Endodermal cell (in vitro differentiated cells): ENCODE measurements at regions not wholly inside any gene's neighbourhood (a gene's known extent, or its start where the extent isn't known, plus 50 kb on each side); places are given as distances from the start of the nearest gene placed in this dataset.
A peak's percentile ranks its signal among the peaks of the same experiment; 100 is the strongest.

Experiments
- DNase-seq: peaks from one replicate; pipeline ENCODE4 v3.0.0-alpha.2; 2017
- H3K27ac ChIP-seq: 2 replicates; pipeline ENCODE4 v1.5.1; 2013; ENCODE audit warnings: mild to moderate bottlenecking, low read depth, low read length, moderate library complexity
- H3K27me3 ChIP-seq: 2 replicates; pipeline ENCODE4 v1.6.1; 2013; ENCODE audit warnings: mild to moderate bottlenecking, low read length, moderate library complexity; ENCODE audit not compliant: insufficient read depth, control insufficient read depth, poor library complexity, severe bottlenecking
- H3K36me3 ChIP-seq: 2 replicates; pipeline ENCODE4 v1.7.0; 2013; ENCODE audit warnings: mild to moderate bottlenecking, low read length, moderate library complexity; ENCODE audit not compliant: control insufficient read depth, insufficient read depth
- H3K4me1 ChIP-seq: one replicate; pipeline ENCODE4 v1.7.0; 2013; ENCODE audit warnings: low read length; ENCODE audit not compliant: control insufficient read depth, insufficient read depth
- H3K4me3 ChIP-seq: 2 replicates; pipeline ENCODE4 v1.5.1; 2013; ENCODE audit warnings: mild to moderate bottlenecking, low read length, moderate library complexity
- H3K9ac ChIP-seq: 2 replicates; pipeline ENCODE4 v1.6.1; 2013; ENCODE audit warnings: mild to moderate bottlenecking, low read length, moderate library complexity; ENCODE audit not compliant: poor library complexity, severe bottlenecking; ENCODE audit errors: extremely low read depth
- H3K9me3 ChIP-seq: 2 replicates; pipeline ENCODE4 v1.6.1; 2013; ENCODE audit warnings: mild to moderate bottlenecking, low read length, moderate library complexity; ENCODE audit not compliant: control insufficient read depth
- H3K27ac Mint-ChIP-seq: 2 replicates; pipeline ENCODE4 v1.8.0; 2020; ENCODE audit warnings: mixed read lengths
- H3K27me3 Mint-ChIP-seq: 2 replicates; pipeline ENCODE4 v1.8.0; 2021; ENCODE audit warnings: mild to moderate bottlenecking, mixed read lengths; ENCODE audit not compliant: insufficient read depth
- H3K36me3 Mint-ChIP-seq: 2 replicates; pipeline ENCODE4 v1.8.0; 2020; ENCODE audit warnings: low read depth, mixed read lengths
- H3K4me1 Mint-ChIP-seq: 2 replicates; pipeline ENCODE4 v1.8.0; 2020; ENCODE audit warnings: mixed read lengths
- H3K4me3 Mint-ChIP-seq: 2 replicates; pipeline ENCODE4 v1.8.0; 2020; ENCODE audit warnings: mild to moderate bottlenecking, moderate library complexity, mixed read lengths
- H3K9me3 Mint-ChIP-seq: 2 replicates; pipeline ENCODE4 v1.8.0; 2020; ENCODE audit warnings: mild to moderate bottlenecking, mixed read lengths
- CTCF ChIP-seq: fragments of 200-600 bp; sonication (generic); conservative IDR thresholded peaks from 2 replicates; pipeline ENCODE4 v1.5.0; 2021; ENCODE audit warnings: antibody characterized with exemption, mild to moderate bottlenecking
- WGBS, 2 experiments: methylation state at CpG; one replicate each; pipeline versions ENCODE4 v1.1.5 to v1.1.7; 2013; ENCODE audit warnings: missing lambda C conversion rate in 2 of 2, mixed read lengths in 1 of 2; ENCODE audit not compliant: insufficient coverage in 1 of 2, insufficient read length in 1 of 2; 5-methylcytosine and 5-hydroxymethylcytosine counted together

- no peak for TF ChIP-seq CTCF
- Histone ChIP-seq H3K27ac (no peak overlapping the region), H3K9me3 (no peaks in the 10 kb centered on the region), H3K36me3 (no peaks in the 10 kb centered on the region), H3K4me3 (no peak overlapping the region), H3K9ac (no peak overlapping the region), H3K27me3 (no peaks in the 10 kb centered on the region), H3K4me1 (no peaks in the 10 kb centered on the region)
- no peak overlapping the region for H3K4me3 Mint-ChIP-seq
- H3K4me1 Mint-ChIP-seq, result no peaks in the 10 kb centered on the region
- H3K27me3 Mint-ChIP-seq, result no peaks in the 10 kb centered on the region
- no peak for DNase-seq
- H3K9me3 Mint-ChIP-seq, result peaks cover 3% of the 10 kb centered on the region
- WGBS, 2 experiments, result 92 to 94% methylated on average over 5 to 7 of the region's 7 CpGs
- no peaks in the 10 kb centered on the region for H3K36me3 Mint-ChIP-seq
- no peak overlapping the region for H3K27ac Mint-ChIP-seq
These were observed 187.4 kb upstream of the MYOCD start for GRCh38 chr17:12478311-12478710.

- no peak for TF ChIP-seq CTCF
These were observed 180.3 kb upstream of the MYOCD start for GRCh38 chr17:12485361-12485906.

GRCh38 chr17:12489325-12489724 lies 176.4 kb upstream of the MYOCD start:
- no peak overlapping the region for H3K4me3 ChIP-seq
- no peaks in the 10 kb centered on the region for H3K27me3 ChIP-seq
- no peaks in the 10 kb centered on the region for H3K9me3 ChIP-seq
- Mint-ChIP-seq H3K9me3 (no peaks in the 10 kb centered on the region), H3K4me3 (no peak overlapping the region), H3K4me1 (peaks cover 3% of the 10 kb centered on the region), H3K27me3 (no peaks in the 10 kb centered on the region), H3K27ac (no peak overlapping the region), H3K36me3 (no peaks in the 10 kb centered on the region)
- 83 to 86% methylated on average over 2 to 3 of the region's 3 CpGs for WGBS, 2 experiments
- no peak for DNase-seq
- H3K9ac ChIP-seq, result no peak overlapping the region
- H3K4me1 ChIP-seq, result no peaks in the 10 kb centered on the region
- no peak for TF ChIP-seq CTCF
- H3K36me3 ChIP-seq, result no peaks in the 10 kb centered on the region
- no peak overlapping the region for H3K27ac ChIP-seq

More at GRCh38 chr17:12485361-12485906, 180.3 kb upstream of the MYOCD start:
- Histone ChIP-seq H3K4me1 (no peaks in the 10 kb centered on the region), H3K27me3 (no peaks in the 10 kb centered on the region), H3K9me3 (no peaks in the 10 kb centered on the region), H3K27ac (no peak overlapping the region), H3K36me3 (no peaks in the 10 kb centered on the region), H3K9ac (no peak overlapping the region), H3K4me3 (no peak overlapping the region)
- Mint-ChIP-seq H3K27ac (no peak overlapping the region), H3K9me3 (no peaks in the 10 kb centered on the region), H3K4me1 (peaks cover 3% of the 10 kb centered on the region), H3K4me3 (no peak overlapping the region), H3K36me3 (no peaks in the 10 kb centered on the region), H3K27me3 (no peaks in the 10 kb centered on the region)
- WGBS, 2 experiments, result 79 to 80% methylated on average over 1 to 3 of the region's 4 CpGs
- peak; percentile 59 for DNase-seq
